Ishikawa (cell line): ENCODE measurements at regions not wholly inside any gene's neighbourhood (a gene's known extent, or its start where the extent isn't known, plus 50 kb on each side); places are given as distances from the start of the nearest gene placed in this dataset.

Experiments
- CEBPB ChIP-seq: IDR thresholded peaks from 2 replicates; pipeline ENCODE4 v1.6.1; 2012
- CREB1 ChIP-seq: IDR thresholded peaks from 2 replicates; pipeline ENCODE4 v1.6.1; 2012; ENCODE audit warnings: low read depth
- EGR1 ChIP-seq: IDR thresholded peaks from 2 replicates; pipeline ENCODE4 v1.6.1; 2012
- EP300 ChIP-seq: IDR thresholded peaks from 2 replicates; pipeline ENCODE4 v1.6.1; 2012; ENCODE audit warnings: borderline replicate concordance
- FOXM1 ChIP-seq: IDR thresholded peaks from 2 replicates; pipeline ENCODE4 v1.6.1; 2012; ENCODE audit warnings: low read depth, borderline replicate concordance
- NFIC ChIP-seq: IDR thresholded peaks from 2 replicates; pipeline ENCODE4 v1.6.1; 2012
- RAD21 ChIP-seq: IDR thresholded peaks from 2 replicates; pipeline ENCODE4 v1.6.1; 2012; ENCODE audit warnings: low read depth
- TAF1 ChIP-seq: IDR thresholded peaks from 2 replicates; pipeline ENCODE4 v1.6.1; 2012; ENCODE audit warnings: low read depth, mild to moderate bottlenecking
- TCF12 ChIP-seq: IDR thresholded peaks from 2 replicates; pipeline ENCODE4 v1.6.1; 2012; ENCODE audit warnings: low read depth
- TEAD4 ChIP-seq: IDR thresholded peaks from 2 replicates; pipeline ENCODE4 v1.6.1; 2012
- YY1 ChIP-seq: IDR thresholded peaks from 2 replicates; pipeline ENCODE4 v1.6.1; 2012; ENCODE audit warnings: low read depth
- ZBTB7A ChIP-seq: IDR thresholded peaks from 2 replicates; pipeline ENCODE4 v1.6.1; 2012; ENCODE audit warnings: low read depth
- TF ChIP-seq, protein P1 (sequence below): IDR thresholded peaks from 2 replicates; pipeline ENCODE4 v1.6.1; 2012
- TF ChIP-seq, protein P2 (sequence below): IDR thresholded peaks from 2 replicates; pipeline ENCODE4 v1.6.1; 2012
- TF ChIP-seq, protein P3 (sequence below): IDR thresholded peaks from 2 replicates; pipeline ENCODE4 v1.6.1; 2012; ENCODE audit warnings: low read depth, mild to moderate bottlenecking

GRCh38 chr12:92208613-92209121 is 63.0 kb upstream of the BTG1 start:
- TF ChIP-seq, protein P1, sequence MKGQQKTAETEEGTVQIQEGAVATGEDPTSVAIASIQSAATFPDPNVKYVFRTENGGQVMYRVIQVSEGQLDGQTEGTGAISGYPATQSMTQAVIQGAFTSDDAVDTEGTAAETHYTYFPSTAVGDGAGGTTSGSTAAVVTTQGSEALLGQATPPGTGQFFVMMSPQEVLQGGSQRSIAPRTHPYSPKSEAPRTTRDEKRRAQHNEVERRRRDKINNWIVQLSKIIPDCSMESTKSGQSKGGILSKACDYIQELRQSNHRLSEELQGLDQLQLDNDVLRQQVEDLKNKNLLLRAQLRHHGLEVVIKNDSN, result no peak
- TF ChIP-seq TAF1, result no peak
- no peak for TF ChIP-seq ZBTB7A
- TF ChIP-seq EGR1, result no peak
- no peak for TF ChIP-seq TCF12

GRCh38 chr12:92206596-92206995 is 61.0 kb upstream of the BTG1 start:
- no peak for TF ChIP-seq TCF12
- TF ChIP-seq ZBTB7A, result no peak
- no peak for TF ChIP-seq CREB1
- no peak for TF ChIP-seq EGR1
- no peak for TF ChIP-seq FOXM1
- TF ChIP-seq EP300, result no peak
- TF ChIP-seq RAD21, result no peak
- TF ChIP-seq, protein P2, sequence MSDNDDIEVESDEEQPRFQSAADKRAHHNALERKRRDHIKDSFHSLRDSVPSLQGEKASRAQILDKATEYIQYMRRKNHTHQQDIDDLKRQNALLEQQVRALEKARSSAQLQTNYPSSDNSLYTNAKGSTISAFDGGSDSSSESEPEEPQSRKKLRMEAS, result no peak
- TF ChIP-seq CEBPB, result no peak

- TF ChIP-seq, protein P2, result no peak
- TF ChIP-seq YY1 (no peak), TEAD4 (no peak), EGR1 (no peak), CEBPB (no peak)
- TF ChIP-seq, protein P3, sequence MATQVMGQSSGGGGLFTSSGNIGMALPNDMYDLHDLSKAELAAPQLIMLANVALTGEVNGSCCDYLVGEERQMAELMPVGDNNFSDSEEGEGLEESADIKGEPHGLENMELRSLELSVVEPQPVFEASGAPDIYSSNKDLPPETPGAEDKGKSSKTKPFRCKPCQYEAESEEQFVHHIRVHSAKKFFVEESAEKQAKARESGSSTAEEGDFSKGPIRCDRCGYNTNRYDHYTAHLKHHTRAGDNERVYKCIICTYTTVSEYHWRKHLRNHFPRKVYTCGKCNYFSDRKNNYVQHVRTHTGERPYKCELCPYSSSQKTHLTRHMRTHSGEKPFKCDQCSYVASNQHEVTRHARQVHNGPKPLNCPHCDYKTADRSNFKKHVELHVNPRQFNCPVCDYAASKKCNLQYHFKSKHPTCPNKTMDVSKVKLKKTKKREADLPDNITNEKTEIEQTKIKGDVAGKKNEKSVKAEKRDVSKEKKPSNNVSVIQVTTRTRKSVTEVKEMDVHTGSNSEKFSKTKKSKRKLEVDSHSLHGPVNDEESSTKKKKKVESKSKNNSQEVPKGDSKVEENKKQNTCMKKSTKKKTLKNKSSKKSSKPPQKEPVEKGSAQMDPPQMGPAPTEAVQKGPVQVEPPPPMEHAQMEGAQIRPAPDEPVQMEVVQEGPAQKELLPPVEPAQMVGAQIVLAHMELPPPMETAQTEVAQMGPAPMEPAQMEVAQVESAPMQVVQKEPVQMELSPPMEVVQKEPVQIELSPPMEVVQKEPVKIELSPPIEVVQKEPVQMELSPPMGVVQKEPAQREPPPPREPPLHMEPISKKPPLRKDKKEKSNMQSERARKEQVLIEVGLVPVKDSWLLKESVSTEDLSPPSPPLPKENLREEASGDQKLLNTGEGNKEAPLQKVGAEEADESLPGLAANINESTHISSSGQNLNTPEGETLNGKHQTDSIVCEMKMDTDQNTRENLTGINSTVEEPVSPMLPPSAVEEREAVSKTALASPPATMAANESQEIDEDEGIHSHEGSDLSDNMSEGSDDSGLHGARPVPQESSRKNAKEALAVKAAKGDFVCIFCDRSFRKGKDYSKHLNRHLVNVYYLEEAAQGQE, result no peak
Observed at GRCh38 chr12:92206011-92206410, 60.4 kb upstream of the BTG1 start.

DNA sequence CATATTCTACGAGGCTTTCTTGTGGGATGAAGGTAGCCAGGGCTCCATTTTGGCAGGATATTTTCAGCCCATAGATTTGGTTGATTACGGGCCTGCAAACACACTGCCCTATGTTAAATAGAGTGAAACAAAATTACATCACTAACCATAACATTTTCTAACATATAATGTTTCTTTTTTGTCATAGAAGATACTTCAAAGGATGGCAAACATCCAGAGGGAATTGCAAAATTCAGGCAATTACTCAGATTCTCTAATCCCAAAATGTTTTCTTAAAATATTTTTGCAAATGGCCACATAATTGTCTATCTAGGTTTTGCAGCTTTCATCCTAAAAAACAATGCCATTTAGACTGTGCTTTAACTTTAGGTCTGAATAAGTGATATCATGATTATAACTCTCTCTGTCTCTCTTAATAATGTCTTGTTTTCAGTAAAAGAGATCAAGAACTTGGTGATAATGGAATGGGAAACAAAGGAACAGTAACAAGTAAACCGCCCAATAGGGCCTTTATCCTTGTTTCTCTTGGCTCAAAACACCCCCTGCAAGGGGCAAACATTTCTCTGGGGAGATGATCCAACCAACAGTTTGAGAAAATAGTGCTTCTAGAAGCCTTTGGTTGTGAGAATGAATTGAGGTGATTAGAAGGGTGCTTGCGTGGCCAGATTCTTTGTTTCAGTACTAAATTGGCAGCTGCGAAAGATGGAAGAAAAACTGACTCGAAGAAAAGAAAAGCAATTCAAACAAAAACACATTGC is 54.4 kb upstream of the BTG1 start:
- TF ChIP-seq TEAD4, result no peak
- TF ChIP-seq CEBPB, result no peak
- no peak for TF ChIP-seq CREB1
- TF ChIP-seq, protein P1, result no peak

DNA sequence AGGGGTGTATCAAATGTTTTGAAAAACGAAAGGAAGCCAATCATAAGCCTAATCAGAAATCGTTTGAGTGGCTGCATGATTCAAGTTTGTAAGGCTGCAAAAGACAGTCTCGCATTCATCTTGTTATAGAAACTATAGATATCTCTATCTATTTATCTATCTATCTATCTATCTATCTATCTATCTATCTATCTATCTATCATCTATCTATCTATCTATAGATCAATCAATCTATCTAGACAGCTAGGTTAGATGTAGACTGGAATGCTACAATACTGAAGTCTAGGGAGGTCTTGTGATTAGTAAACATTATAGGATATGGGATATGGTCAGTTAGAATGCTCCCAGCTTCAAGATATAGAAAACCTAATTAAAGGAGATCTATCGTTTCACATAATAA is 52.2 kb upstream of the BTG1 start:
- TF ChIP-seq RAD21, result no peak
- no peak for TF ChIP-seq EP300
- TF ChIP-seq, protein P3, result no peak
- TF ChIP-seq, protein P2, result no peak
- no peak for TF ChIP-seq CREB1
- TF ChIP-seq TAF1, result no peak
- TF ChIP-seq TEAD4, result no peak

- no peak for TF ChIP-seq EGR1
- TF ChIP-seq EP300, result no peak
- no peak for TF ChIP-seq RAD21
- TF ChIP-seq CEBPB, result no peak
- no peak for TF ChIP-seq TEAD4
- no peak for TF ChIP-seq TAF1
- TF ChIP-seq TCF12, result no peak
- TF ChIP-seq CREB1, result no peak
- TF ChIP-seq ZBTB7A, result no peak
- no peak for TF ChIP-seq FOXM1
- TF ChIP-seq, protein P2, result no peak
- TF ChIP-seq, protein P3, result no peak
- no peak for TF ChIP-seq NFIC
- TF ChIP-seq YY1, result no peak
Observed at GRCh38 chr12:92196368-92196767, 50.7 kb upstream of the BTG1 start.
